Suprapubic skin (tissue), 3 donors: ENCODE measurements at regions not wholly inside any gene's neighbourhood (a gene's known extent, or its start where the extent isn't known, plus 50 kb on each side); places are given as distances from the start of the nearest gene placed in this dataset.

Source experiments
- CTCF ChIP-seq, 2 donors: fragments of 200-600 bp in 1 of 2; fragments of 450-650 bp in 1 of 2; sonication (generic) in 1 of 2; IDR thresholded peaks; one replicate each; pipeline ENCODE4 v1.5.1; 2016 to 2019; ENCODE audit warnings: antibody characterized with exemption in 2 of 2, mild to moderate bottlenecking in 1 of 2, moderate library complexity in 1 of 2
- POLR2AphosphoS5 ChIP-seq, 3 donors: sonication (generic); formaldehyde crosslinking; IDR thresholded peaks; one replicate each; pipeline ENCODE4 v1.6.1; 2017; ENCODE audit warnings: antibody characterized with exemption in 3 of 3

- no peak for TF ChIP-seq CTCF (IDR thresholded peaks at IDR 0.05)
- TF ChIP-seq POLR2AphosphoS5 (IDR thresholded peaks at IDR 0.05) = no peak
Observed at GRCh38 chr11:57900320-57900719, 123.4 kb upstream of the OR9Q1 start.
